Calu3 (cell line): ENCODE measurements at regions not wholly inside any gene's neighbourhood (a gene's known extent, or its start where the extent isn't known, plus 50 kb on each side); places are given as distances from the start of the nearest gene placed in this dataset.

Experiments used
- BruUV-seq: library from RNA; stranded (reverse); fragments of 400-500 nt; replicated peaks from 2 replicates; lab custom pipeline; 2021; lab: Mats Ljungman, UMichigan
- CTCF ChIA-PET: fragments of 300-600 bp; sonication (Branson Sonifier 250); formaldehyde crosslinking; loops from one replicate; lab custom pipeline; 2022; ENCODE audit warnings: antibody characterized with exemption; lab: Charles Lee
- DNase-seq: peaks from one replicate; pipeline ENCODE4 v3.0.0; 2022
- H3K27ac Mint-ChIP-seq: one replicate; pipeline ENCODE4 v1.8.0; 2022; ENCODE audit warnings: mixed read lengths; ENCODE audit not compliant: unreplicated experiment
- H3K27me3 Mint-ChIP-seq: one replicate; pipeline ENCODE4 v1.8.0; 2022; ENCODE audit warnings: mixed read lengths; ENCODE audit not compliant: unreplicated experiment
- H3K36me3 Mint-ChIP-seq: one replicate; pipeline ENCODE4 v1.8.0; 2022; ENCODE audit warnings: mild to moderate bottlenecking, moderate library complexity, mixed read lengths; ENCODE audit not compliant: insufficient read depth, unreplicated experiment
- H3K4me1 Mint-ChIP-seq: one replicate; pipeline ENCODE4 v1.8.0; 2022; ENCODE audit warnings: mild to moderate bottlenecking, low read depth, mixed read lengths; ENCODE audit not compliant: unreplicated experiment
- H3K4me3 Mint-ChIP-seq: one replicate; pipeline ENCODE4 v1.8.0; 2022; ENCODE audit warnings: mild to moderate bottlenecking, low read depth, moderate library complexity, mixed read lengths; ENCODE audit not compliant: unreplicated experiment
- H3K9me3 Mint-ChIP-seq: one replicate; pipeline ENCODE4 v1.8.0; 2022; ENCODE audit warnings: low read depth, mixed read lengths; ENCODE audit not compliant: unreplicated experiment
- CTCF ChIP-seq: fragments of 200-600 bp; IDR thresholded peaks from one replicate; pipeline ENCODE4 v1.8.0; 2022; ENCODE audit warnings: antibody characterized with exemption; ENCODE audit not compliant: unreplicated experiment
- intact Hi-C: fragments of 100-400 bp; cut with micrococcal nuclease; formaldehyde crosslinking; loops from one replicate; pipeline ENCODE4 v1.10.0; 2022; ENCODE audit not compliant: unreplicated experiment

DNA sequence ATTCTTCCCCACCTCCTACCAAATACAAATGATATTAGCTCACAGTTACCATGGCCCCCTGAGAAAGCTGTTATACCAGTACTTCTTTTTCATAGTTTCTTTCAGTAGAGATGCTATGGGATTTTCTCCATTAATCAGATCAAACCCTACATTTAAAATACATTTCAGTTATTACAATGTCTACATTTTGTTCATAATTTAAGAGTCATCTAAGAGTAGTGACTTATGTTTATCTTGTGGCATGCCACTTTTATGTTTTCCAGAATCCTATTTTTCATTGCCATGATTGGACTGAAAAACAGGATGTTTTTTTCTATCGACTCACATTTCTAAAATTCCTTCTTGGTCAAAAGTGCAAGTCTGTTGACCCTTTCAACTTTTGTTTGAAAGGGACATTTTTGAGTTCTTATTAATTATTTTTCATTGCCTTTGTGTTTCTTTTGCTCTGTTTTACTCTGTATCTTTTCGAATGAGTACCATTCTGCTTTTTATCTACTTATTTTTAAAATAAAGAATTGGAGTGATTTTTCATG is 77.4 kb upstream of the ANXA1 start:
- no peak overlapping the region for H3K4me3 Mint-ChIP-seq
- intact Hi-C loops, result no loop called here
- BruUV-seq, result no TSS peak
- H3K36me3 Mint-ChIP-seq, result no peaks in the 10 kb centered on the region
- TF ChIP-seq CTCF, result no peak
- DNase-seq, result no peak
- H3K9me3 Mint-ChIP-seq, result no peaks in the 10 kb centered on the region
- peak overlapping the region; percentile 75 for H3K27ac Mint-ChIP-seq
- peaks cover 28% of the 10 kb centered on the region for H3K4me1 Mint-ChIP-seq
- CTCF ChIA-PET, result interaction anchor here (0.7 kb wide), 1 partner anchor 249 kb away, joined by 3 read pairs; no protein-coding TSS in a partner anchor
- no peaks in the 10 kb centered on the region for H3K27me3 Mint-ChIP-seq

- no peak overlapping the region for H3K4me3 Mint-ChIP-seq
- DNase-seq, result no peak
Observed at GRCh38 chr9:73073337-73074175, 78.1 kb upstream of the ANXA1 start.

DNA sequence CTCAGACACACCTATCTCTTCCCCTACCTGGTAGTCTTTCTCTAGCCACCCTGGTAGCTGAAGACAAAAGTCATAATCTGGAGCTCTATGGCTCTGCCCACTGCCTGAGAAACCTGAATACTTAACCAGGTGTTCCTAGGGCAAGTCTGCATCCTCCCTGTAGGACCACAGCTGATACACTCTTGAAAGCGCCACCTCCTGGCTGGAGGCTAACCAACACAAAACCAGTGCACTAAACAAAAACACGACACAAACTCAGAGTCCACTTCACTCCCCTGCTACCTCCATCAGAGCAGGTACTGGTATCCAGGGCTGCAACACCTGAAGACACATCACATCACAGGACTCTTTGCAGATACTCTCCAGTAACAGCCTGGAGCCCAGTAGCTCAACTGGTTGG is 84.6 kb upstream of the ANXA1 start:
- H3K9me3 Mint-ChIP-seq, result no peaks in the 10 kb centered on the region
- H3K36me3 Mint-ChIP-seq, result no peaks in the 10 kb centered on the region
- H3K27me3 Mint-ChIP-seq, result no peaks in the 10 kb centered on the region
- DNase-seq, result no peak
- intact Hi-C loops, result no loop called here
- H3K4me1 Mint-ChIP-seq, result no peaks in the 10 kb centered on the region
- CTCF ChIA-PET, result no interaction called here
- no peak overlapping the region for H3K27ac Mint-ChIP-seq
- no TSS peak for BruUV-seq
- H3K4me3 Mint-ChIP-seq, result no peak overlapping the region
- TF ChIP-seq CTCF, result no peak

More at GRCh38 chr9:73073337-73074175, 78.1 kb upstream of the ANXA1 start:
- TF ChIP-seq CTCF, result no peak
- intact Hi-C loops, result no loop called here
- no peaks in the 10 kb centered on the region for H3K36me3 Mint-ChIP-seq
- peak overlapping the region; percentile 75 for H3K27ac Mint-ChIP-seq
- CTCF ChIA-PET, result no interaction called here
- no peaks in the 10 kb centered on the region for H3K27me3 Mint-ChIP-seq
- H3K4me1 Mint-ChIP-seq, result peaks cover 27% of the 10 kb centered on the region
- no peaks in the 10 kb centered on the region for H3K9me3 Mint-ChIP-seq
- no TSS peak for BruUV-seq

GRCh38 chr9:73065439-73065838 is 86.2 kb upstream of the ANXA1 start:
- peaks cover 5% of the 10 kb centered on the region for H3K4me1 Mint-ChIP-seq
- intact Hi-C loops, result no loop called here
- CTCF ChIA-PET, result no interaction called here
- no peaks in the 10 kb centered on the region for H3K9me3 Mint-ChIP-seq
- BruUV-seq, result no TSS peak
- no peak for TF ChIP-seq CTCF
- no peak overlapping the region for H3K4me3 Mint-ChIP-seq
- no peak overlapping the region for H3K27ac Mint-ChIP-seq
- H3K27me3 Mint-ChIP-seq, result no peaks in the 10 kb centered on the region
- H3K36me3 Mint-ChIP-seq, result no peaks in the 10 kb centered on the region
- DNase-seq, result no peak
